Breast epithelium (tissue), 3 donors: ENCODE measurements at regions not wholly inside any gene's neighbourhood (a gene's known extent, or its start where the extent isn't known, plus 50 kb on each side); places are given as distances from the start of the nearest gene placed in this dataset.

ENCODE experiments used
- CTCF ChIP-seq, 3 donors: fragments of 450-650 bp; IDR thresholded peaks; one replicate each; pipeline ENCODE4 v1.5.1; 2016 to 2017; ENCODE audit warnings: antibody characterized with exemption in 3 of 3, mild to moderate bottlenecking in 3 of 3, moderate library complexity in 3 of 3
- POLR2A ChIP-seq: fragments of 450-650 bp; IDR thresholded peaks from one replicate; pipeline ENCODE4 v1.6.1; 2016; ENCODE audit warnings: antibody characterized with exemption, mild to moderate bottlenecking, moderate library complexity
- POLR2AphosphoS5 ChIP-seq, 3 donors: sonication (generic); formaldehyde crosslinking; IDR thresholded peaks; one replicate each; pipeline ENCODE4 v1.6.1; 2017; ENCODE audit warnings: antibody characterized with exemption in 3 of 3

- TF ChIP-seq CTCF (IDR thresholded peaks at IDR 0.05) (no peak), POLR2A (no peak), POLR2AphosphoS5 (IDR thresholded peaks at IDR 0.05) (no peak)
Observed at GRCh38 chr10:110403593-110403992, 94.1 kb upstream of the DUSP5 start.
